GM19238 (cell line): ENCODE measurements at regions not wholly inside any gene's neighbourhood (a gene's known extent, or its start where the extent isn't known, plus 50 kb on each side); places are given as distances from the start of the nearest gene placed in this dataset.

Source experiments
- DNase-seq: peaks from one replicate; pipeline ENCODE4 v3.0.0; 2011; ENCODE audit warnings: low spot score; ENCODE audit not compliant: insufficient read length

DNA sequence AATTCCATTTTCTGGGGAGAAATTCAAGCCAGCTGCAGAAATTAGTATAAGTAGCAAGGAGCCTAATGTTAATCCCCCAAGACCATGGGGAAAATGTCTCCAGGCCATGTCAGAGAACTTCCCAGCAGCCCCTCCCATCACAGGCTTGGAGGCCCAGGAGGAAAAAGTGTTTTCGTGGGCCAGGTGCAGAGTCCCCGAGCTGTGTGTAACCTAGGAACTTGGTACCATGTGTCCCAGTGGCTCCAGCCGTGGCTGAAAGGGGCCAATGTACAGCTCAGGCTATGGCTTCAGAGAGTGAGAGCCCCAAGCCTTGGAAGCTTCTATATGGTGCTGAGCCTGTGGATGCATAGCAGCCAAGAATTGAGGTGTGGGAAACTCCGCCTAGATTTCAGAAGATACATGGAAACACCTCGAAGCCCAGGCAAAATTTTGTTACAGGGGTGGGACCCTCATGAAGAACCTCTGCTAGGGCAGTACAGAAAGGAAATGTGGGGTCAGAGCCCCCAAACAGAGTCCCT is 286.3 kb downstream of the MATN1 start:
- DNase-seq, result no peak

- DNase-seq, result no peak
Observed at GRCh38 chr1:30427545-30427944, 295.8 kb downstream of the MATN1 start.

GRCh38 chr1:30425046-30425445 is 298.3 kb downstream of the MATN1 start:
- DNase-seq, result no peak

GRCh38 chr1:30423570-30423969 is 299.8 kb downstream of the MATN1 start:
- no peak for DNase-seq

DNA sequence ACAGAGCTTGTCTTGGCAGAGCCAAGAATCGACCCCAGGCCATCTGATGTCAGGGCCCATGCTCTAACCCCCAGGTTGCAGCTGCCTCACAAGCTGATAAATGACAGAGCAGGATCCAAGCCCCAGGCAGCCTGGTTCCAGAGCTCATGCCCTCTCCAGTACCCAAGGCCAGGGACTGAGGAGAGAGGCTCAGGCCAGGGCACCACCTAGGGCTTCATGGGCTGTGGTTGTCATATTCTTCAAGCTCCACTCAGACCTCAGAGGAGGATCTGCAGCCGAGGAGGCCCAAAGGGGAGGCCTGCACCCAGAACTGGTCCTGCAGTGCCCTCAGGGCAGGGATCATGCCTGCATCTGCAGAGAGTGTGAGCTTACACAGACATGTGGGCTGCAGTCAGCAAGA is 301.1 kb downstream of the MATN1 start:
- no peak for DNase-seq

- no peak for DNase-seq
Observed at GRCh38 chr1:30420519-30421050, 302.8 kb downstream of the MATN1 start.

- DNase-seq, result no peak
Observed at GRCh38 chr1:30419831-30420230, 303.6 kb downstream of the MATN1 start.

- no peak for DNase-seq
Observed at GRCh38 chr1:30418939-30419720, 304.3 kb downstream of the MATN1 start.

GRCh38 chr1:30418061-30418938 is 305.1 kb downstream of the MATN1 start:
- DNase-seq, result no peak

DNA sequence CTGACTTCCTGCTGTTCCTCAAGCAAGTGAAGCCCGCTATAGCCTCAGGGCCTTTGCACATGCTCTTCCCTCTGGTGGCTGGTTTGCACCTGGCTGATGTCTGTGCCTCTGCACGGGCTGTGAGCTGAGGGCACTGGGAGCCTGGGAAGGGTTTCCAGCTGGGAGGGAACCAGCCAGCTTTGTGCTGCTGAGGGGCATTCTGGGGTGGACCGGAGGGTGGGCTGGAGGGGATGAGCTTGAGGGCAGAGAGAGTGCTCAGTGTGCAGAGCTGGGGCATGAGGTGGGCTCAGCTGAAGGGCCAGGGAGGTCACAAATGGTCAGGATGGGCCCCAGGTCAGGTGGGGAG is 305.7 kb downstream of the MATN1 start:
- DNase-seq, result no peak

- DNase-seq, result no peak
Observed at GRCh38 chr1:30417001-30417700, 306.2 kb downstream of the MATN1 start.

GRCh38 chr1:30416221-30416820 is 307.1 kb downstream of the MATN1 start:
- no peak for DNase-seq

DNA sequence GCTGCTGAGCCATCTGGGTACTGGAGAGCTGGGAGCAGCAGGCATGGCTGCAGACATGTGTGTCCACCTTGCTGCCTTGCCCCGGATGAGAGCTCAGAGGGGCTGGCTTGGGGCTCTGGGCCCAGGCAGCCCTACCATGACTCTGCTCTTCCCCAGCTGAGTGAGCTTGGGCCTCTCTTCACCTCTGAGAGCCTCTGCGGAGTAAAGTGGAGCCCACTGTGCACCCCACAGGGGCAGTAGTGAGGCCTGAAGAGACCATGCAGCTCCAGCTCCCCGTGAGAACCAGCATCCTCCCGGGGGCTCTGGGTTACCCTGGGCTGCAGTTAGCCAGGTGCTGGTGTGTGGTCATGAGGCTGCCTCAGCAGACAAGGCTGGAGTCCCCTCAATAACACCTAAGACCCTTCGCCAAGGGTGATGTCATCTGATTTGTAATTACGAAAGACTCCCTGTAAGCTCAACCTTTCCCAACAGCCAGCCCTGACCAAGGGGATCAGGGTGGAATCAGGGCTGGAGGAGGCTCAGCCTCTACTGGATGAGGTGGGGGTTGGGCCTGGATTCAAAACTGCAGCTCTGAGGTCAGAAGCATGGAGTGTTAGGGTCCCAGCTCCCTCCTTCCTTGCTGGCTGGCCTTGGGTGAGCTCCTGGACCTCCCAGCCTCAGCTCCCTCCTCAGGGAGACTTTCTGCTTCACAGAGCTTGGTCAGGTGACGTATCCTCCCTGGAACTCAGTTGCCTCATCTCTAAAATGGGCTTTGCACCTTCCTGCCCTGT is 308.0 kb downstream of the MATN1 start:
- DNase-seq, result no peak

- no peak for DNase-seq
Observed at GRCh38 chr1:30414851-30415165, 308.6 kb downstream of the MATN1 start.

- no peak for DNase-seq
Observed at GRCh38 chr1:30414086-30414850, 309.1 kb downstream of the MATN1 start.

GRCh38 chr1:30413606-30414005 is 309.8 kb downstream of the MATN1 start:
- no peak for DNase-seq

- DNase-seq, result no peak
Observed at GRCh38 chr1:30413111-30413440, 310.3 kb downstream of the MATN1 start.

- DNase-seq, result no peak
Observed at GRCh38 chr1:30412241-30413110, 310.9 kb downstream of the MATN1 start.

- no peak for DNase-seq
Observed at GRCh38 chr1:30411206-30411605, 312.2 kb downstream of the MATN1 start.
